ENCODE measurements at regions not wholly inside any gene's neighbourhood (a gene's known extent, or its start where the extent isn't known, plus 50 kb on each side); places are given as distances from the start of the nearest gene placed in this dataset.

- TF ChIP-seq REST (IDR thresholded peaks at IDR 0.05; ENCODE audit: insufficient replicate concordance, low read depth), result no peak
- TF ChIP-seq POLR2AphosphoS5 (IDR thresholded peaks at IDR 0.05; ENCODE audit: low read depth), result no peak
- no peak for TF ChIP-seq CTCF (IDR thresholded peaks at IDR 0.05; ENCODE audit: insufficient read depth, low read length)
- TF ChIP-seq SPI1 (IDR thresholded peaks at IDR 0.05; ENCODE audit: borderline replicate concordance, low read depth), result no peak
- no peak for TF ChIP-seq GABPA (IDR thresholded peaks at IDR 0.05; ENCODE audit: low read depth)
- DNase-seq (ENCODE audit: low read depth in 1 of 2, low spot score in 1 of 2), result no peak
- Histone ChIP-seq H3K27ac (replicated peaks) (no peak overlapping the region), H3K4me3 (replicated peaks; ENCODE audit: insufficient read depth, low read length) (no peak overlapping the region), H3K27me3 (ENCODE audit: insufficient read depth, poor library complexity, severe bottlenecking) (no peaks in the 10 kb centered on the region)
These were observed 92.9 kb upstream of the CADPS start for GRCh38 chr3:62968128-62968527.

GRCh38 chr3:62970648-62971047 is 95.4 kb upstream of the CADPS start:
- TF ChIP-seq GABPA (IDR thresholded peaks at IDR 0.05; ENCODE audit: low read depth) (no peak), REST (IDR thresholded peaks at IDR 0.05; ENCODE audit: insufficient replicate concordance, low read depth) (no peak), POLR2AphosphoS5 (IDR thresholded peaks at IDR 0.05; ENCODE audit: low read depth) (no peak), CTCF (IDR thresholded peaks at IDR 0.05; ENCODE audit: insufficient read depth, low read length) (no peak), SPI1 (IDR thresholded peaks at IDR 0.05; ENCODE audit: borderline replicate concordance, low read depth) (no peak)
- Histone ChIP-seq H3K27ac (replicated peaks) (no peak overlapping the region), H3K27me3 (ENCODE audit: insufficient read depth, poor library complexity, severe bottlenecking) (no peaks in the 10 kb centered on the region), H3K4me3 (replicated peaks; ENCODE audit: insufficient read depth, low read length) (no peak overlapping the region)
- DNase-seq (ENCODE audit: low read depth in 1 of 2, low spot score in 1 of 2), result no peak

- Histone ChIP-seq H3K27ac (replicated peaks) (no peak overlapping the region), H3K27me3 (ENCODE audit: insufficient read depth, poor library complexity, severe bottlenecking) (no peaks in the 10 kb centered on the region), H3K4me3 (replicated peaks; ENCODE audit: insufficient read depth, low read length) (no peak overlapping the region)
- DNase-seq (ENCODE audit: low read depth in 1 of 2, low spot score in 1 of 2), result no peak
- TF ChIP-seq POLR2AphosphoS5 (IDR thresholded peaks at IDR 0.05; ENCODE audit: low read depth), result no peak
- TF ChIP-seq SPI1 (IDR thresholded peaks at IDR 0.05; ENCODE audit: borderline replicate concordance, low read depth), result no peak
- TF ChIP-seq REST (IDR thresholded peaks at IDR 0.05; ENCODE audit: insufficient replicate concordance, low read depth), result no peak
- no peak for TF ChIP-seq GABPA (IDR thresholded peaks at IDR 0.05; ENCODE audit: low read depth)
- TF ChIP-seq CTCF (IDR thresholded peaks at IDR 0.05; ENCODE audit: insufficient read depth, low read length), result no peak
These were observed 100.3 kb upstream of the CADPS start for GRCh38 chr3:62975566-62975965.

Data from HL-60 (cell line).